Suppressor macrophage treated with lipopolysaccharide for 4 hours (primary cell): ENCODE measurements at regions not wholly inside any gene's neighbourhood (a gene's known extent, or its start where the extent isn't known, plus 50 kb on each side); places are given as distances from the start of the nearest gene placed in this dataset.
"Not testable (repeated sequence)": the region's sequence is repeated elsewhere in the genome, so short reads cannot be mapped to it uniquely, and the experiment has no call there.

Experiments used
- DNase-seq: peaks from one replicate; pipeline ENCODE4 v3.0.0-alpha.2; 2020

GRCh38 chr5:174612686-174613085, 111.7 kb upstream of the MSX2 start:
- DNase-seq: no peak

GRCh38 chr5:174614500-174615135, 109.8 kb upstream of the MSX2 start:
- DNase-seq: no peak

GRCh38 chr5:174616036-174616435, 108.3 kb upstream of the MSX2 start:
- no peak for DNase-seq

DNA sequence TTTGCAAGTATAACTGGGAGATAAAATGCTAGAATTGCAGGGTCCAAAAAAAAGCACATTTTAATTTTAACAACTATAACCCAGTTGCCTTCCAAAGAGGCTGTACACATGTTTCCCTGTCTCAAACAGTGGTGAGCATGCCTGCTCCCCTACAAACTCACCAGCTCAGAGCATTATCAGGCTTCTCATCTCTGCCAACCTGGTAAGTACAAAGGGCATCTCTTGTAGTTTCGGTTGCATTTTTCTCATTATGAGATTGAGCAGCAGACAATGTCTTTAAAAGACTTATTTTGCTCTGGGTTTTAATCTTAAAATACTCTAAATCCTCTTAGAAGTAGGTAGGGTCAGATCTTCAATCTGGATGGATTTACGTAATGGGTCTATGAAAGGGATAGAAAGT, 107.1 kb upstream of the MSX2 start:
- DNase-seq: no peak

DNA sequence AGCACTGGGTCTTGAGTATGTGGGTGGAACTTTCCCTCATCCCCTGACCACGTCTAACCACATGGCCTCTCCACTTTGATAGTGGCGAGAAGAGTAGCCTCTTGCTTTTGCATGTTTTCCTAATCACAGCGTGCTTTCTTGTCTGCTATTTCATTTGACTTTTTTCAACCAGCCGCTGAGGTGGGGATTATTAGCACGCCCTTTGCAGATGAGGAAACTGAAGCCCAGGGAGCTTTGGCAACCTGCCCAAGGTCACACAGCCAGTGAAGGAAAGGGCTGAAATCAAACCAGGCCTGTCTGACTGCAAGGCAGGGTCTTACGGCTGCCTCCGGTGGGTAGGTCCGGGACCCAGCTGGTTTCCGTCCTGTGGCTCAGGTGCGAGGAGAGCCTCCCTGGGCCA, 106.5 kb upstream of the MSX2 start:
- DNase-seq: no peak

- DNase-seq: no peak
Measured at GRCh38 chr5:174618589-174618988, 105.8 kb upstream of the MSX2 start.

- DNase-seq: no peak
Measured at GRCh38 chr5:174622067-174622466, 102.3 kb upstream of the MSX2 start.

- no peak for DNase-seq
Measured at GRCh38 chr5:174623018-174623417, 101.4 kb upstream of the MSX2 start.

GRCh38 chr5:174623433-174624019, 100.9 kb upstream of the MSX2 start:
- DNase-seq: no peak

GRCh38 chr5:174624733-174625522, 99.5 kb upstream of the MSX2 start:
- no peak for DNase-seq

- DNase-seq: no peak
Measured at GRCh38 chr5:174625591-174626350, 98.6 kb upstream of the MSX2 start.

- no peak for DNase-seq
Measured at GRCh38 chr5:174626369-174626920, 97.9 kb upstream of the MSX2 start.

- no peak for DNase-seq
Measured at GRCh38 chr5:174636094-174636493, 88.3 kb upstream of the MSX2 start.

DNA sequence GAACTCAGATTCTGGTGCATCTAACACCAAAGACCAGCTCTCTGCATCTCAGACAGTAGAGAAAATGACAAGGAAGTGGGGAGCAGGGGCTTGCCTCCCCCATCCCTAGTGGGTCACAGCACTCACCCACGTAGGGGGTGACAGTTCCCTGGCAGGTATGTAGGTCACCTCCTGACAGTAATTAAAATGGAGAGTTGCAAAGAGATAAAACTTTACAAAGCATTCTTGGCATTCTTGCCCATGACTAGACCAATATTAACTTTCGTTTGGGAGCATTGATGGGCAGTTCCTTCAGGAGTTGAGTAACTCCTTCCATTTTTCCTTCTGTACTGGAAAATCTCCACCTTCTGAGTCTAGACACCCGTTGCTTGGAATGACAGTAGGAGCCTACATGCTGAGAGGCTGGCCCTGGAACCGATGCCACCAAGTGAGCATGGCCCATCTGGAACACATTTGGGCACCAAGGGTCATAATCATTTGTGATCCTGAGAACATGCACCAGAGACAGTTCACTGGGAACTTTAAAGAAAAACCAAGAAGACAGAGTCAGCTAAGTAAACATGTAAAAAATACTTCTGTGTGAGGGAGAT, 81.5 kb upstream of the MSX2 start:
- DNase-seq: no peak

DNA sequence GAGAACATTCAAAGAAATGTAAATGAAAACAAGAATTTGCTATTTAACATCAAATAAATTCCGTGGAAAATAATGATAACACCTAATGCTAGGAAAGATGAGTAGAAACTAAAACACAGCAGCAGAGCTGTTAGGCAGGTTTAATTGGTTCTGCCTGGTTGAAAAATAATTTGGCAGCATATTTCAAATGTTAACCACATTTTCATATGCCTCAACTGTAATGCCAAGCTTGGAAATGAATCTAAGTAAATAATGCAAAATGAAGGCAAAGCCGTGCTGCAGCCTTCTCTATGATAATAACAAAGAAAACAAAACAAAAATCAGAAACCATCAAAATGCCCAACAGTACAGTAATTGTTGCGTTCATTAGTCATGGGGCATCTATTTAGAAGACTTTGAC, 79.9 kb upstream of the MSX2 start:
- DNase-seq: no peak

DNA sequence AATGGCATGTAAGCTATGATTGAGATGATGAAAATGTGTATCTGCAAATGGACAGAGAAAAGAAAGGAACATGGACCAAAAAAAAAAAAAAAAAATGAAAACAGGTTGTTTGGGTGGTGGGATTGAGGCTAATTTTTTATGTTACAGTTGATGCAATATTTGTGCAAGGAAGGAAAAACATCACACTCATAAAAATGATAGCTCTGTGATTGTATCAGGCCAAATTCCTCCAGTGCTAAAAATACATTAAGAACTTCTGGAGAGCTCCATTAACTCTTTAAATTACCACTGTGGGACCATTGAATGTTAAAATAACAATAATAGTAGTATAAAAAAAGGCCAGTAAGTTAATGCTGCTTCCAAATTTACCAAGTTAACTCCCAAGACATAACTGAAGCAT, 79.5 kb upstream of the MSX2 start:
- no peak for DNase-seq

DNA sequence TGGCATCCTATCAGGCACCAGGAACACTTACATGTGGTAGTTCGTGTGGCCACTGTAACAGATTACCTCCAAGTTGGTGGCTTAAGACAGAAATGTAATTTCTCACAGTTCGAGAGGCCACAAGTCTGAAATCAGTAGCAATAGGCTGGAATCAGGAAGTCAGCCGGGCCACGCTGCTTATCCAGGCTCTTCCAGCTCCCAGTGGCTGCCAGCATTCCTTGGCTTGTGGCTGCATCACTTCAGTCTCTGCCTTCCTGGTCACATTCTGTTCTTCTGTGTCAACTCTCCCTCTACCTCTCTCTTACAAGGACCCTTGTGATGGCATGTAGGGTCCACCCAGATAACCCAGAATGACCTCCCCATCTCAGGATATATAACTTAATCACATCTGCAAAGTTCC, 78.7 kb upstream of the MSX2 start:
- no peak for DNase-seq

DNA sequence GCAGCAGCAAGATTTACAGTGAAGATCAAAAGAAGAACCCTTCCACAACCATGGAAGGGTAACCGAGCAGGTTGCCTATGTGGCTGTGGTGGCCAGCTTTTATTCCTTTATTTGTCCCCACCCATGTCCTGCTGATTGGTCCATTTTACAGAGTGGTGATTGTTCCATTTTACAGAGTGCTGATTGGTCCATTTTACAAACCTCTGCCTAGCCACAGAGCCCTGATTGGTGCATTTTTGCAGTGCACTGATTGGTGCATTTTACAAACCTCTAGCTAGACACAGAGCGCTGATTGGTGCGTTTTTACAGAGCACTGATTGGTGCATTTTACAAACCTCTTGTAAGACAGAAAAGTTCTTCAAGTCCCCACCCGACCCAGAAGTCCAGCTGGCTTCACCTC, 75.8 kb upstream of the MSX2 start:
- DNase-seq: not testable (repeated sequence)

DNA sequence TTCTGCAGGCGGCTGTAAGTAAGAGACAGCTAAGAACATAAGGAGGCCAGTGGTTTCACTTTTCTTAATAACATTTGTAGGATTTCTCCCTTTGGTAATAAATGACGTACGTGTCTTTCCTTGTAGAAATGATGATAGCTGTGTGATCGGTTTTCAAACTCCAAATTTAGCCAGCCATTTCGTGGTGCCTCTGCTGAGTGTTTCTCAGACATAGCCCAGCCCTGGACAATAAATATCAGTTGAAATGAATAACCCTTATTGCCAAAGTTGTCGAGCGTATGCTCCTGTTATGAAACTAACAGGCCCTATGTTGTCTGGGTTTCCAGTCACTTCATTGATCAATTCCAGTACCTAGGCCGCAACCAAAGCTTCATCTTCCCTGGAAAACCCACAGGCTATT, 75.0 kb upstream of the MSX2 start:
- DNase-seq: no peak

DNA sequence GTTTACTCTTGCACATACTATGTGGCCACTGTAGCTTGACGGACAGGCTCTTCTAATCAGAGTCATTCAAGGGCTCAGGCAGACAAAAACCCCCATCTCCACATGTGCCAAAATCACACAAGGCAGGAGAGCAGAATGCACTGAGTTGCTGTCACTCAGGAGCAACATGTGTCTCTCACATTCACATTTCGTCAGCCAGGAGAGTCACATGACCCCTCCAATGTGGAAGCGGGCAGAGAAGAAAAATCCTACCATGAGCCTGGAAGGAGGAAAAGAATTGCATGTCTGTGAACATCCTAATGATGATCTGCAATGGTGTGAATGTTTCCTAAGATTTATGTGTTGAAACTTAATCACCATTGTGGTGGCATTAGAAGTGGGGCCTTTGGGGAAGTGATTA, 69.9 kb upstream of the MSX2 start:
- DNase-seq: no peak

- no peak for DNase-seq
Measured at GRCh38 chr5:174655351-174655750, 69.0 kb upstream of the MSX2 start.

GRCh38 chr5:174664180-174664850, 60.1 kb upstream of the MSX2 start:
- no peak for DNase-seq
